ENCODE measurements at regions not wholly inside any gene's neighbourhood (a gene's known extent, or its start where the extent isn't known, plus 50 kb on each side); places are given as distances from the start of the nearest gene placed in this dataset.

- Histone ChIP-seq H3K9me3 (replicated peaks; ENCODE audit: control insufficient read depth, insufficient read depth, low read length) (no peaks in the 10 kb centered on the region), H3K4me1 (ENCODE audit: control insufficient read depth, extremely low read depth, insufficient read depth, low read length) (no peaks in the 10 kb centered on the region), H3K9me1 (replicated peaks; ENCODE audit: control insufficient read depth, extremely low read depth, insufficient read depth, low read length) (no peaks in the 10 kb centered on the region), H3K27me3 (ENCODE audit: control insufficient read depth in 2 of 2, insufficient read depth in 2 of 2, low read length in 2 of 2) (no peaks in the 10 kb centered on the region), H3K27ac (ENCODE audit: insufficient read depth, low read depth, low read length) (no peak overlapping the region), H2AFZ (ENCODE audit: low read depth, low read length) (no peak overlapping the region), H3K4me2 (ENCODE audit: insufficient read depth, low read length) (no peak overlapping the region), H4K20me1 (replicated peaks; ENCODE audit: control insufficient read depth, extremely low read depth, insufficient read depth, low read length) (no peaks in the 10 kb centered on the region), H3K4me3 (replicated peaks in 1 of 3; ENCODE audit: insufficient read depth in 1 of 3, low read depth in 1 of 3, low read length in 3 of 3) (no peak overlapping the region), H3K79me2 (ENCODE audit: control insufficient read depth, insufficient read depth, low read length) (no peaks in the 10 kb centered on the region), H3K9ac (replicated peaks; ENCODE audit: extremely low read depth, insufficient read depth, low read length) (no peak overlapping the region), H3K36me3 (ENCODE audit: control insufficient read depth in 2 of 2, extremely low read depth in 1 of 2, insufficient read depth in 2 of 2, low read length in 2 of 2) (no peaks in the 10 kb centered on the region)
- BruUV-seq (replicated peaks), result no TSS peak
- intact Hi-C loops (cut with micrococcal nuclease), result no loop called here
- dilution Hi-C loops (cut with MboI; ENCODE audit: extremely low pct_ligation_motif_present, low sequenced_read_pairs), result no loop called here
- no peak for FAIRE-seq
- CTCF ChIA-PET, result no interaction called here
- no peak for DNase-seq (ENCODE audit: low read depth, low spot score)
- TF ChIP-seq POLR2A (IDR thresholded peaks at IDR 0.05; ENCODE audit: low read depth, low read length) (no peak), JUN (IDR thresholded peaks at IDR 0.05; ENCODE audit: borderline replicate concordance, insufficient read depth, insufficient read length, low read depth) (no peak), GATA2 (IDR thresholded peaks at IDR 0.05; ENCODE audit: insufficient read depth, insufficient read length, low read depth, low read length) (no peak), EZH2 (IDR thresholded peaks at IDR 0.05; ENCODE audit: borderline replicate concordance, low read depth, low read length, severe bottlenecking) (no peak), FOS (IDR thresholded peaks at IDR 0.05; ENCODE audit: borderline replicate concordance, insufficient read depth, low read length) (no peak), POLR2AphosphoS5 (IDR thresholded peaks at IDR 0.05; ENCODE audit: insufficient read depth, low read depth, low read length) (no peak), MAX (IDR thresholded peaks at IDR 0.05; ENCODE audit: insufficient read depth, insufficient read length) (no peak), CTCF (IDR thresholded peaks at IDR 0.05; ENCODE audit: extremely low read depth in 1 of 2, insufficient read depth in 1 of 2, low read depth in 1 of 2, low read length in 2 of 2) (no peak)
- POLR2A ChIA-PET, result no interaction called here
Observed at GRCh38 chr10:117782276-117782675, 239.7 kb downstream of the EMX2 start.

All from endothelial cell of umbilical vein (primary cell).